Smooth muscle cell (in vitro differentiated cells): ENCODE measurements at regions not wholly inside any gene's neighbourhood (a gene's known extent, or its start where the extent isn't known, plus 50 kb on each side); places are given as distances from the start of the nearest gene placed in this dataset.
"Not testable (repeated sequence)": the region's sequence is repeated elsewhere in the genome, so short reads cannot be mapped to it uniquely, and the experiment has no call there.

ENCODE experiments used
- DNase-seq: peaks from one replicate; lab custom pipeline; 2025; ENCODE audit not compliant: unreplicated experiment; lab: John Stamatoyannopoulos, UW
- H2AFZ ChIP-seq: fragments of 200-600 bp; sonication (generic); 2 replicates; pipeline ENCODE4 v1.6.0; 2016; ENCODE audit warnings: antibody characterized with exemption, low read depth, mild to moderate bottlenecking
- H3F3A ChIP-seq: fragments of 200-600 bp; sonication (generic); 2 replicates; pipeline ENCODE4 v1.6.0; 2017; ENCODE audit warnings: antibody characterized with exemption, low read depth
- H3K27ac ChIP-seq: fragments of 200-600 bp; sonication (generic); 2 replicates; pipeline ENCODE4 v1.5.1; 2016; ENCODE audit warnings: low read depth, mild to moderate bottlenecking
- H3K27me3 ChIP-seq: fragments of 200-600 bp; sonication (generic); 2 replicates; pipeline ENCODE4 v1.6.1; 2016; ENCODE audit warnings: low read depth, mild to moderate bottlenecking
- H3K36me3 ChIP-seq: fragments of 200-600 bp; sonication (generic); 2 replicates; pipeline ENCODE4 v1.5.1; 2016; ENCODE audit warnings: low read depth
- H3K4me1 ChIP-seq: fragments of 200-600 bp; sonication (generic); 2 replicates; pipeline ENCODE4 v1.5.1; 2016; ENCODE audit warnings: low read depth
- H3K4me2 ChIP-seq: fragments of 200-600 bp; sonication (generic); 2 replicates; pipeline ENCODE4 v1.6.0; 2016; ENCODE audit warnings: mild to moderate bottlenecking
- H3K4me3 ChIP-seq: fragments of 200-600 bp; sonication (generic); 2 replicates; pipeline ENCODE4 v1.5.1; 2016; ENCODE audit warnings: mild to moderate bottlenecking
- H3K79me2 ChIP-seq: fragments of 200-600 bp; sonication (generic); 2 replicates; pipeline ENCODE4 v1.6.0; 2016; ENCODE audit warnings: low read depth, mild to moderate bottlenecking
- H3K9ac ChIP-seq: fragments of 200-600 bp; sonication (generic); 2 replicates; pipeline ENCODE4 v1.6.0; 2016; ENCODE audit warnings: low read depth
- H3K9me3 ChIP-seq: fragments of 200-600 bp; sonication (generic); replicated peaks from 2 replicates; pipeline ENCODE4 v1.5.1; 2016; ENCODE audit warnings: low read depth
- H4K20me1 ChIP-seq: fragments of 200-600 bp; sonication (generic); 2 replicates; pipeline ENCODE4 v1.6.0; 2016; ENCODE audit warnings: low read depth
- CTCF ChIP-seq: fragments of 200-600 bp; sonication (generic); IDR thresholded peaks from 2 replicates; pipeline ENCODE4 v1.5.1; 2017; ENCODE audit warnings: borderline replicate concordance, mild to moderate bottlenecking, antibody characterized with exemption; ENCODE audit not compliant: insufficient read depth, poor library complexity, severe bottlenecking
- WGBS: methylation state at CpG from one replicate; pipeline ENCODE4 v1.1.7; 2016; ENCODE audit warnings: low lambda C conversion rate; 5-methylcytosine and 5-hydroxymethylcytosine counted together

DNA sequence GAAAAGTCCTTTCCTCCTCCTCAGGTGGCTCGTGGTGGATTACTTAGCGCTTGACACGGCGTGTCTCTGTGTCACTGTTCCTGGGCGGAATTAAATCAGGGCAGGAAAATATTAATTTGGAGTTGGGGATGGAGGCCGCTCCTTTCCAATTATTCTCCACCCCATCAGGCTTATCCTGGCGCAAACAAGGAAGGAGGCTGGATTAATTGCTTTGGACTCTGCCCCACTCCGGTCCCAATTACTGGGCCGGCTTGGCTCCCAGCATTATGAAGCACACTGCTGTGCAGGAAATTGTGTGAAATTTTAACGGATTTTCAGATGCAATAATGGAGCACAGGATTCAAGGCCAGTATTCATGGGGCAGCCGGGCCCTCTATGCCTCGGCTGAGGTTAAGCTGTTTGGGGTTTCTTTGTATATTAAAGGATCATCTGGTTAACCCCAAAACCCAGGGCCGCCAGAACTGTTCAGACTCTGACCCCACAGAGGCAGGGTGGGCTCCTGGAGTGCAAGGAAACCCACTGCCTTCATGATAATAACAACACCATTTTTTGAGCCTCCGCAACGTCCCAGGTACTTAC is 87.8 kb downstream of the MRM1 start:
- no peaks in the 10 kb centered on the region for H3K79me2 ChIP-seq
- no peak overlapping the region for H3K4me2 ChIP-seq
- H3K36me3 ChIP-seq: no peaks in the 10 kb centered on the region
- H3K27me3 ChIP-seq: peaks cover 37% of the 10 kb centered on the region
- 93% methylated on average over 15 of the region's 15 CpGs for WGBS
- no peak overlapping the region for H2AFZ ChIP-seq
- no peak for DNase-seq
- H3F3A ChIP-seq: no peaks in the 10 kb centered on the region
- no peak overlapping the region for H3K27ac ChIP-seq
- TF ChIP-seq CTCF: no peak
- H3K4me3 ChIP-seq: no peak overlapping the region
- H3K9ac ChIP-seq: no peak overlapping the region
- no peaks in the 10 kb centered on the region for H4K20me1 ChIP-seq
- no peaks in the 10 kb centered on the region for H3K9me3 ChIP-seq
- H3K4me1 ChIP-seq: no peaks in the 10 kb centered on the region

DNA sequence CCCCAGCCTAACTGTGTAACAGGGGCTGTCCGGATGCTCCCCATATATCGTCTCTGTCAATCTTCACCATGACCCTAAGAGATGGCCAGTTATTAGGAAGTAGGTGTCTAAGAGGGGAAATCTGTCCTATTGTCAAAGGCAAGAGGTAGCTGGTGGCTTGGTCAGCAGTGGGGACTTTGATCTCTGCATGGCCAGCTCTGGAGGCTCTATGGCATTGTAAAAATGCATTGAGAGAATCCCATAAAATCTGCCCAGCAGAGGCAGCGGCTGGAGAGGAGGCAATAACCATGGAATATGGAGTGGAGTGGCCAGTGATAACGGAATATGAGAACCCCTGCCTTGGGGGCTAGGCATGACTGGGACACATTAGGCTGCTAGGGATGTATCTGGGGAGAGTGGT is 88.8 kb downstream of the MRM1 start:
- Histone ChIP-seq H3K79me2 (no peaks in the 10 kb centered on the region), H4K20me1 (no peaks in the 10 kb centered on the region), H3K4me1 (no peaks in the 10 kb centered on the region), H3F3A (no peaks in the 10 kb centered on the region), H3K9ac (no peak overlapping the region), H3K36me3 (no peaks in the 10 kb centered on the region), H3K27ac (no peak overlapping the region), H3K4me3 (no peak overlapping the region), H3K27me3 (peaks cover 44% of the 10 kb centered on the region), H2AFZ (no peak overlapping the region), H3K4me2 (no peak overlapping the region), H3K9me3 (no peaks in the 10 kb centered on the region)
- no peak for TF ChIP-seq CTCF
- 84% methylated on average over 4 of the region's 4 CpGs for WGBS
- DNase-seq: no peak

DNA sequence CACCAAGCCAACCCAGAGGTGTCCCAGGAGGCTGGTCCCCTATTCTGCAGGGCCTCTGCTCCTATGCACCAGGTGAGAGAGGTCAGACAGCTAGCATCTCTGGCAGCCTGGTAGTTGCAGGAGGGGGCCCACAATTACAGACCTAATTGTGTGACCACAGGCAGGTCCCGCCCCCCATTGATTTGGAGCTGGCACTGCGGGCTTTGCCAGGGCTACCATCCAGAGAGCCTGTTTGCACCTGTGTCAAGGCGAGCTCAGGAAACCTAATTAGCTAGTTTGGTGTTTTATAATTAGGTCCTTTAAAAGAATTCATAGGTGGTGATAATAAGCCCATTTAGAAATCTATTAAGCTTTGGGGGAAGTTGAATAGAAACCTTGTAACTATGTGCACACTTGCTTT is 90.2 kb downstream of the MRM1 start:
- 87% methylated on average over 3 of the region's 3 CpGs for WGBS
- no peak for TF ChIP-seq CTCF

DNA sequence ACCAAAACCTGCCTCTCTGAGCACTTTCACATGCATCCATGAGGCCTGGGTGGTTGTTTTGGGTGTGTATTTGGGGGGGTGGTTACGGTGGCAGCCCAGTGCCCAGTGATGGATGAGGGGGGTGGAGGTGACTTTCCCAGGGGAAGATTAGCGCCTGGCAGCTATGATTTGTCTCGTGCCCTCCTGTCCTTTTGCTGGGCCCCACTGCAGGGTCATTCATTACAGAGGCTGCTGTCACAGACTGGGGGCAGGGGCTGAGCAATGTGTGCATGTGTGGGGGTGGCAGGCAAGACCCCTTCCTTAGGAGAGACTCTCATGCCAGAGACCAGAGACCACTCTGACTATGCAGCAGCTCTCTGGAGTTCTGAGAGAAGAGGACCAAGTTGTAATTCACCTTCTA is 93.7 kb downstream of the MRM1 start:
- no peak overlapping the region for H3K9ac ChIP-seq
- no peak overlapping the region for H3K4me3 ChIP-seq
- H3K79me2 ChIP-seq: no peaks in the 10 kb centered on the region
- no peaks in the 10 kb centered on the region for H3F3A ChIP-seq
- H3K27ac ChIP-seq: no peak overlapping the region
- 57% methylated on average over 3 of the region's 3 CpGs for WGBS
- TF ChIP-seq CTCF: no peak
- H3K9me3 ChIP-seq: no peaks in the 10 kb centered on the region
- no peak overlapping the region for H2AFZ ChIP-seq
- H3K36me3 ChIP-seq: no peaks in the 10 kb centered on the region
- peaks cover 49% of the 10 kb centered on the region for H3K27me3 ChIP-seq
- H3K4me1 ChIP-seq: no peaks in the 10 kb centered on the region
- H3K4me2 ChIP-seq: no peak overlapping the region
- no peaks in the 10 kb centered on the region for H4K20me1 ChIP-seq
- DNase-seq: no peak

More for the DNA sequence above, 90.2 kb downstream of the MRM1 start:
- no peak overlapping the region for H3K9ac ChIP-seq
- no peak for DNase-seq
- H3K27me3 ChIP-seq: peaks cover 44% of the 10 kb centered on the region
- no peaks in the 10 kb centered on the region for H4K20me1 ChIP-seq
- H3K36me3 ChIP-seq: no peaks in the 10 kb centered on the region
- H2AFZ ChIP-seq: no peak overlapping the region
- H3K9me3 ChIP-seq: no peaks in the 10 kb centered on the region
- no peak overlapping the region for H3K4me2 ChIP-seq
- no peak overlapping the region for H3K4me3 ChIP-seq
- no peaks in the 10 kb centered on the region for H3F3A ChIP-seq
- H3K79me2 ChIP-seq: no peaks in the 10 kb centered on the region
- H3K27ac ChIP-seq: no peak overlapping the region
- no peaks in the 10 kb centered on the region for H3K4me1 ChIP-seq

DNA sequence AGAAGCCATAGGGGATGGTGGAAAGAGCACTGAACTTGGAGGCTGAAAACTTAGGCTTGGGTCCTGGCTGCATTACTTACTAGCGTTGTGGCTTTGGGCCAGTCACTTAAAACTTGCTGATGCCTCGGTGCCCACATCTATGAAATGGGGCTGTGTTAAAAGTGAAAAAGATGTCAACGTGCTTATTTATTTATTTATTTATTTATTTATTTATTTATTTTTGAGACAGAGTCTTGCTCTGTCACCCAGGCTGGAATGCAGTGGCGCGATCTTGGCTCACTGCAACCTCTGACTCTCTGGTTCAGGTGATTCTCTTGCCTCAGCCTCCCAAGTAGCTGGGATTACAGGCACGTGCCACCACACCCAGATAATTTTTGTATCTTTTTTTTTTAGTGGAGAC is 94.3 kb downstream of the MRM1 start:
- 79% methylated on average over 6 of the region's 6 CpGs for WGBS
- not testable (repeated sequence) for H3K4me1 ChIP-seq, H2AFZ ChIP-seq, H3K36me3 ChIP-seq, H3K79me2 ChIP-seq, H4K20me1 ChIP-seq, H3F3A ChIP-seq, H3K4me3 ChIP-seq, H3K9ac ChIP-seq, H3K9me3 ChIP-seq, DNase-seq, H3K27ac ChIP-seq, H3K4me2 ChIP-seq
- H3K27me3 ChIP-seq: peaks cover 50% of the 10 kb centered on the region
